ENCODE measurements at regions not wholly inside any gene's neighbourhood (a gene's known extent, or its start where the extent isn't known, plus 50 kb on each side); places are given as distances from the start of the nearest gene placed in this dataset.

- no peak for DNase-seq (ENCODE audit: low read depth in 2 of 3, low spot score in 1 of 3)
These were observed 205.8 kb downstream of the ANAPC1 start for GRCh38 chr2:111678161-111678560.

- DNase-seq (ENCODE audit: low read depth in 2 of 3, low spot score in 1 of 3), result no peak
These were observed 205.3 kb downstream of the ANAPC1 start for GRCh38 chr2:111678651-111679050.

GRCh38 chr2:111679202-111679601 lies 204.8 kb downstream of the ANAPC1 start:
- no peak for DNase-seq (ENCODE audit: low read depth in 2 of 3, low spot score in 1 of 3)

DNA sequence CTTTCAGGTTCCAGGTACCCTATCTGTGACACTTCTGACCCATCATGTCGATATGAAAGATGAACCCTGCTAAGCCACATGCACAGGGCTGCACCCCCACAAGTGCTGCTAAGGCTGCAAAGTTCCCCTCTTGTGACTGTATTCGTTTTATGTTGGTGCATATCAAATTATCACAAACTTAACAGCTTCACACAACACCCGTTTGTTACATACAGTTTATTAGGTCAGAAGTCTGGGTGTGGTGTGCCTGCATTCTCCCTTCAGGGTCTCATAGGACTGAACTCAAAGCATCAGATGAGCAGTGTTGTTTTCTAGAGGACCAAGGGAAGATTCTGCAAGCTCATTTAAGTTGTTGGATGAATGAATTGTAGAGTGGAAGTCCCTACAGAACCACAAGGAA lies 199.4 kb downstream of the ANAPC1 start:
- no peak for DNase-seq (ENCODE audit: low read depth in 2 of 3, low spot score in 1 of 3)

GRCh38 chr2:111685342-111685741 lies 198.7 kb downstream of the ANAPC1 start:
- DNase-seq (ENCODE audit: low read depth in 2 of 3, low spot score in 1 of 3), result no peak

GRCh38 chr2:111686994-111687393 lies 197.0 kb downstream of the ANAPC1 start:
- DNase-seq (ENCODE audit: low read depth in 2 of 3, low spot score in 1 of 3), result no peak

DNA sequence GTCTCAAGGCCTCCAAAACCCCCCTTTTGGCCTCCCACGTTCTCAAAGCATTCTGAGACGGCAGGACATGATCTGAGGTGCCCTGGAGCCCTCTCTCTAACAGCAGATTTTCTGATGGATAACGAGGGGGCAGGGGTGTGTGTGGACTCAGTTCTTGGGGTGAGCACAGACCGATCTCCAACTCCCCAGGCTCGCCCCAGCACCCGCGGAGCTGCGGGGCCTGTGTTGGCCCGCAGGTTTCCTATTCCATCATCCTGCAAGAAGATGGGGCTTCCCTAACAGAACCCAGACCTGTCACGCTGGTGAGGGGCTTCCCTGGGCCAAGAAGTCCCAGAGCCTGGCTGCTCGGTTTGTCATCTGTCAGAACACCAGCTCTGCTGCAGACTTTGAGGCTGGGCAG lies 196.1 kb downstream of the ANAPC1 start:
- no peak for DNase-seq (ENCODE audit: low read depth in 2 of 3, low spot score in 1 of 3)

- DNase-seq (ENCODE audit: low read depth in 2 of 3, low spot score in 1 of 3), result no peak
These were observed 195.5 kb downstream of the ANAPC1 start for GRCh38 chr2:111688482-111688881.

DNA sequence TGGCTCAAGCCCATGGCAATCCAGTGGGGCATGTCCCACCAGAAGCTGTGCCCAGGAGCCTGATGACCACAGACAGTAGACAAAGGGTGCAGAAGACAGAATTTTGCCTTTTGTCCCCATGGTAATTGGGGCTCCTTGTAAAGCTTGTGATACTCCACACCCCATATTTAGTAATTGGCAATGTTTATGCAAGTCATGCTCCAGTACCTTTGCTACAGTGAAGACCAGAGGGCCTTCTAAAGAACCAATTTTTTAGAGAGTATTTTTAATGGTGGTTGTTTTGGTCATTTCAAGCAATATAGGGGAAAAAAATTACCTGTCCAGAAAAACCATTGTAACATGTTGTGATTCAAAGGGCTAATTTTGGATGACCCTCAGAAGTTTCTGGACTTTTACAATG lies 194.8 kb downstream of the ANAPC1 start:
- DNase-seq (ENCODE audit: low read depth in 2 of 3, low spot score in 1 of 3), result no peak

- no peak for DNase-seq (ENCODE audit: low read depth in 2 of 3, low spot score in 1 of 3)
These were observed 194.1 kb downstream of the ANAPC1 start for GRCh38 chr2:111689941-111690340.

DNA sequence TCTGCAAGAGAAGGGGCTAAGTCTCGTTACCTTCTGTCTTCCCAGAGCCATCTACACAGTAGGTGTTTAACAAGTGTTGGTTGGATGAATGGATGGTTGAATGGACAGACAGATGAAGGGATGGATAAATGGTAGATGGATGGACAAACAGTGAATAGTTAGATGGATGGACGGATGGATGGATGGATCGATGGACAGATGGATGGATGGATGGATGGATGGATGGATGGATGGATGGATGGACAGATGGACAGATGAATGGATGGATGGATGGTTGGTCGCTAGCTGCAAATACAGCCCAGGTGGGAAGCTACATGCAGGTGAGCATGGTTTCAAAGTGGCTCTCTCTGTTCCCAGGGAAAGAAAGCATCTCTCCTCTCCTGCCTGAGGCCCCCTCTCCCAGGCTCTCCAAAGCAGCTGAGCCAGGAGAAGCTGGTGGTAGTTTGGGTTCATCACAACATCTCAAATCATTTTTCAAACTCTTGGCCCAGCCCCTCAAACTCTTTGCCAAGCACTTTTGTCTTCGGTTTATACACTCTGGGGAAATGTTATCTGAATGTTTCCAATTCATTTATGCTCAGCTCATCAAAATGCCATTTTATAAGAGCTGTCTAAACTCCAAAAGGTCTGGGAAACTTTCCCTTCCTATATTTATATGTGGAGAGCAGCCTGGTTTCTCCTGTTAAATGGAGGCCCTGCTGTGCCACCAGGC lies 192.7 kb downstream of the ANAPC1 start:
- DNase-seq (ENCODE audit: low read depth in 2 of 3, low spot score in 1 of 3), result no peak

DNA sequence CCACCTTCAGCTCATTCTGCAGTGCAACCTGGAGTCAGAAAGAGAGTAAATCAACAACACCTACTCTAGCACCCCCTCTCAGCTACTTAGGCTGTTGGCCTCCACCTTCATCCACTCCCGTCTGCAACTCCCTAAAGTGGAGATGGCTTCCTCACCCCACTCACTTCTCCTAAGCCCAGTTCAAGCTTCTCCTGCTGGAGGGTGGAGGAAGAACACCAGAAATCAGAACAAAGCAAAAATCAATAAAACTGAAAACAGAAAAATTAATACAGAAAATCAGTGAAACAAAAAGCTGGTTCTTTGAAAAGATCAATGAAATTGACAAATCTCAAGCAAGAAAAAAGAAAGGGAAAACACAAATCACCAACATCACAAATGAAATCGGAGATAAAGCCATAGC lies 191.7 kb downstream of the ANAPC1 start:
- no peak for DNase-seq (ENCODE audit: low read depth in 2 of 3, low spot score in 1 of 3)

DNA sequence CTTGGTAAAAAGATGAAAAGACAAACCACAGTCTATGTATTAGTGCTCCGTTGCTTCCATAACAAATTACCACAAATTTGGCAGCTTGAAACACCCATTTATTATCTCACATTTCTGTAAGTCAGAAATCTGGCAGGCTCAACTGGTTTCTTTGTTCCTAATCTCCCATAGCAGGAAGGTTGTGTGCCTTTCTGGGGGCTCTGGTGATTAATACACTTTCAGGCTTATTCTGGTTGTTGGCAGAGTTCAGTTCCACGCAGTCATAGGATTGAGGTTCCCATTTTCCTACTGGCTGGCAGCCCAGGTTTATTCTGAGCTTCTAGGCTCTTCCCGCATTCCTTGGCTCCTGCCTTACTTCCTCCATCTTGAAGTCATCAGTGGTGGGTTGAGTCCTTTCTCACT lies 189.3 kb downstream of the ANAPC1 start:
- DNase-seq (ENCODE audit: low read depth in 2 of 3, low spot score in 1 of 3), result no peak

DNA sequence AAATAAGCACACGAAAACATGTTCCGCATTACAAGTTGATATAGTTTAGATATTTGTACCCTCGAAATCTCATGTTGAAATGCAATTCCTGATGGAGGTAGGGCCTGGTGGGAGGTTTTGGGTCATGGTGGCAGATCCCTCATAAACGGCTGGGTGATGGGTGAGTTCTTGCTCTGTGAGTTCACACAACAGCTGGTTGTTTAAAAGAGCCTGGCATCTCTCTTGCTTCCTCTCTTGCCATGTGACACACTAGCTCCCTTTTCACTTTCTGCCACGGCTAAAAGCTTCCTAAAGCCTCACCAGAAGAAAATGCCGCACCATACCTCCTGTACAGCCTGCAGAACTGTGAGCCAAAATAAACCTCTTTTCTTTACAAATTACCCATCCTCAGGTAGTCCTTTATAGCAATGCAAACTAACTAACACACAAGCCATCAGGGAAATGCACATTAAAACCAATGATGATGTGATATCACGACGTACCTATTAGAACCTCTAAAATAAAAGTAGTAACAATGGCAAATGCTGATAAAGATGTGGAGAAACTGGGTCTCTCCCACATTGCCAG lies 188.5 kb downstream of the ANAPC1 start:
- DNase-seq (ENCODE audit: low read depth in 2 of 3, low spot score in 1 of 3), result no peak

DNA sequence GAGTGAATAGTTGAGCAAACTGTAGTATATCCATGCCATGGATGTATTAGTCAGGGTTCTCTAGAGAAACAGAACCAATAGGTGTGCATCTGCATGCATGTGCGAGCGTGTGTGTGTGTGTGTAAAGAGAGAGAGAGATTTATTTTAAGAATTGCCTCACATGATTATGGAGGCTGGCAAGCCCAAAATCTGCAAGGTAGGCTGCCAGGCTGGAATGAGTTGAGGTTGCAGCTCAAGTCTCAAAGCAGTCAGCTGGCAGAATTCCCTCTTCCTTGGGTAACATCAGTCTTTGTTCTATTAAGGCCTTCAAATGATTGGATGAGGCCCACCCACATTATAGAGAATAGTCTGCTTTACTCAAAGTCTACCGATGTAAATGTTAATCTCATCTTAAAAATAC lies 187.8 kb downstream of the ANAPC1 start:
- DNase-seq (ENCODE audit: low read depth in 2 of 3, low spot score in 1 of 3), result no peak

GRCh38 chr2:111697560-111697959 lies 186.4 kb downstream of the ANAPC1 start:
- DNase-seq (ENCODE audit: low read depth in 2 of 3, low spot score in 1 of 3), result no peak

- DNase-seq (ENCODE audit: low read depth in 2 of 3, low spot score in 1 of 3), result no peak
These were observed 185.9 kb downstream of the ANAPC1 start for GRCh38 chr2:111698089-111698488.

DNA sequence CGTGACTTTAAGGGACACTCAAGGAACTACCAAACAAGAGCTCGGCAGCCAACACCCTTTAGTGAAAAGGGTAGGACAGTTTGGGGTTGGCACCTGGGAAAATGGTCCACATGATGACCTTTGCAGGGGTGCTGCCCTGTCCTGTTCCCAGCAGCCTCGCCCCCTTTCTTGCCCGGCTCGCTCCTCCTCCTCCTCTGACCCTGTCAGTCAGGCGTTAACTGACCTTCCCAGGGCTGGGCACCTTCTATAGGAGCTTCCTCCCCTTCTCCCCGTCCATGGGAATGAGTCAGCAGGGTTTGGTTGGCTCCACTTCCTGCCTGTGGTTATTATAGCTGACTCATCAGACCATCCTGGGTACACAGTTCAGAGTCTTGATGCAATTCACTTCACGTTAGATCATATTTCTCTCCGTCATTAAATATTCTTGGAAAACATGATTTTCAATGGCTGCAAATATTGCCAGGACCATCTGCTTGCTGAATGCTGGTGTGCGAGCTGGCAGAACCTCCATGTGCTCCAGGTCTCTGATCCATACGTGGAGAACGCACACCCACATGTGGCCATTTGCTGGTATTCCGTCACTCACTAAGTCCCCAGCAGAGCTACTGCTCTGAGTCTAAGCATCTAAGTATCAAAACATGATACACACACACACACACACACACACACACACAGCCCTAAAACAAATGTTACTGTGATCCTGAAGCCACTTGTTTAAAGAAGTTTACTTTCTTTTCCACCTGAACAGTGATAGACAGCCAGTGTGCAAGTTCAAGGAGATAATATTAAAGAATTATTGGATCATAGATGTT lies 185.0 kb downstream of the ANAPC1 start:
- peak; percentile 46 to 50 (median 47) for DNase-seq (ENCODE audit: low read depth in 2 of 3, low spot score in 1 of 3)

DNA sequence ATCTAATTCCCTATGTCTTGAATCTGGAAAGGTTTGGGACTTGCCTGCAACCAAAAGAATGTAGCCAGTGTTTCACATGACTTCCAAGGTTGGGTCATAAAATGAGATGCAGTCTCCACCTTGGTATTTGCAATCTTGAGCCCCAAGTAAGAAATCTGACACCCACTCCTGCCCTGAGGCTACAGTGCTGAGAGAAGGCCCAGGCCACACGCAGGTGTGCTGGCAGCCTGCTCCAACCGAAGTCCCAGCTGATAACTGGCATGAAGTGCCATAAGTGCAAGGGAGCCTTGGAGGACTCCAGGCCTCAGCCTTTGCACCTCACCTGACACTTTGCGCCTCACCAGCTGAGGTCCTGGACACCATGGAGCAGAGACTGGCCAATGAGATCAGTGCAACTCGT lies 182.7 kb downstream of the ANAPC1 start:
- no peak for DNase-seq (ENCODE audit: low read depth in 2 of 3, low spot score in 1 of 3)

DNA sequence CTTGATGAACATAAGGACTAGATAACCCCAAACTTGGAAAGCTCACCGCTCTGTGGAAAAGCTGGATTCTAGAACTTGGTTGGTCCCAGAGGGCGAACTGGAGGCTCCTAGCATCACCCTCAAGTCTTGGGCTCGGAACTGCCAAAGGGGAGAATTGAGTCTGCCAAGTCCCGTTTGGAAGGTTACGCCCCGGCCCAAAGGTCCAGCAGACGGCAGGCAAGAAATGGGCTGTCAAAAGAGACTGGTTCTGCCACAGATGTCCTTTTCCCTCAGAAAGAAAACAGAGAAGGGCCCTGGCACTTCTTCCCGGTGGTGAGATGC lies 182.2 kb downstream of the ANAPC1 start:
- DNase-seq (ENCODE audit: low read depth in 2 of 3, low spot score in 1 of 3), result no peak

GRCh38 chr2:111702119-111702803 lies 181.7 kb downstream of the ANAPC1 start:
- DNase-seq (ENCODE audit: low read depth in 2 of 3, low spot score in 1 of 3), result peak in 2 of 3 donors; percentile 47 to 66

DNA sequence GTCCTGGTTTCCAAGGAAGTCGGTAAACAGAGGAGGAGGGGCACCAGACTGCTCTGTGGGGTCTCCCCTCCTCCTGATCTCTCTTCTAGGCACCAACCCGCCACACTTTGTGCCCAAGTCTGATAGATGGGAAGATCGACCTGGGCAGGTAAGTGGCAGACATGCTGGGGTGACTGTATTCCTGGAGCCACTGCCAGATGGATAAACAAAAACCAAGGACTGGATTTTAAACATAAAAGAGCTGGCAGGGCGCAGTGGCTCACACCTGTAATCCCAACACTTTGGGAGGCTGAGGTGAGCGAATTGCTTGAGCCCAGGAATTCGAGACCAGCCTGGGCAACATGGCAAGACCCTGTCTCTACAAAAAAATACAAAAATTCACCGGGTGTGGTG lies 181.2 kb downstream of the ANAPC1 start:
- no peak for DNase-seq (ENCODE audit: low read depth in 2 of 3, low spot score in 1 of 3)

Measured in stimulated activated CD4-positive, alpha-beta T cell treated with anti-CD3 and anti-CD28 coated beads, Interleukin-12 subunit alpha, Interleukin-12 subunit beta, amount 100 ng/mL, for 48 hours (primary cell).